Trophoblast cell (in vitro differentiated cells and primary cell): ENCODE measurements at regions not wholly inside any gene's neighbourhood (a gene's known extent, or its start where the extent isn't known, plus 50 kb on each side); places are given as distances from the start of the nearest gene placed in this dataset.
"Not testable (repeated sequence)": the region's sequence is repeated elsewhere in the genome, so short reads cannot be mapped to it uniquely, and the experiment has no call there.

Experiments
- DNase-seq, 2 donors: peaks; one replicate each; pipeline ENCODE4 v3.0.0-alpha.2; 2016
- H2AFZ ChIP-seq: 2 replicates; pipeline ENCODE4 v1.6.1; 2013; ENCODE audit warnings: low read length, moderate library complexity, mild to moderate bottlenecking; ENCODE audit not compliant: insufficient read depth, poor library complexity
- H2AK5ac ChIP-seq: 2 replicates; pipeline ENCODE4 v1.6.1; 2013; ENCODE audit warnings: mild to moderate bottlenecking, low read length
- H2BK120ac ChIP-seq: 2 replicates; pipeline ENCODE4 v1.6.1; 2013; ENCODE audit warnings: low read length, mild to moderate bottlenecking, moderate library complexity; ENCODE audit not compliant: insufficient read depth, poor library complexity
- H2BK12ac ChIP-seq: 2 replicates; pipeline ENCODE4 v1.6.1; 2013; ENCODE audit warnings: mild to moderate bottlenecking, low read length, moderate library complexity
- H2BK5ac ChIP-seq: 2 replicates; pipeline ENCODE4 v1.6.1; 2013; ENCODE audit warnings: low read length, low read depth, moderate library complexity, mild to moderate bottlenecking; ENCODE audit not compliant: poor library complexity
- H3K14ac ChIP-seq: 2 replicates; pipeline ENCODE4 v1.6.1; 2013; ENCODE audit warnings: mild to moderate bottlenecking, low read length
- H3K18ac ChIP-seq: 2 replicates; pipeline ENCODE4 v1.6.1; 2013; ENCODE audit warnings: mild to moderate bottlenecking, low read length
- H3K23ac ChIP-seq: 2 replicates; pipeline ENCODE4 v1.6.1; 2013; ENCODE audit warnings: low read length
- H3K27ac ChIP-seq: 2 replicates; pipeline ENCODE4 v1.5.1; 2013; ENCODE audit warnings: low read depth, mild to moderate bottlenecking, inconsistent platforms, low read length, moderate library complexity
- H3K27me3 ChIP-seq: 2 replicates; pipeline ENCODE4 v1.6.1; 2013; ENCODE audit warnings: inconsistent platforms, mild to moderate bottlenecking, low read length, moderate library complexity; ENCODE audit not compliant: insufficient read depth
- H3K36me3 ChIP-seq, 2 experiments: 1 replicate in 1 of 2; 2 replicates in 1 of 2; pipeline ENCODE4 v1.6.1; 2013; ENCODE audit warnings: low read length in 2 of 2, mild to moderate bottlenecking in 2 of 2, moderate library complexity in 1 of 2; ENCODE audit not compliant: insufficient read depth in 2 of 2, control insufficient read depth in 1 of 2
- H3K4ac ChIP-seq: 2 replicates; pipeline ENCODE4 v1.6.1; 2013; ENCODE audit warnings: low read depth, mild to moderate bottlenecking, low read length, moderate library complexity
- H3K4me1 ChIP-seq, 2 experiments: 1 replicate in 1 of 2; 2 replicates in 1 of 2; pipeline ENCODE4 v1.6.1; 2013; ENCODE audit warnings: low read length in 2 of 2, mild to moderate bottlenecking in 2 of 2, moderate library complexity in 1 of 2; ENCODE audit not compliant: insufficient read depth in 2 of 2, control insufficient read depth in 1 of 2
- H3K4me2 ChIP-seq: 2 replicates; pipeline ENCODE4 v1.6.1; 2013; ENCODE audit warnings: inconsistent platforms, mild to moderate bottlenecking, low read length, moderate library complexity
- H3K4me3 ChIP-seq: 2 replicates; pipeline ENCODE4 v1.5.1; 2013; ENCODE audit warnings: mild to moderate bottlenecking, low read depth, low read length, inconsistent platforms
- H3K79me1 ChIP-seq: one replicate; pipeline ENCODE4 v1.6.1; 2013; ENCODE audit warnings: low read length
- H3K79me2 ChIP-seq: 2 replicates; pipeline ENCODE4 v1.6.1; 2013; ENCODE audit warnings: low read length, mild to moderate bottlenecking; ENCODE audit not compliant: control insufficient read depth, insufficient read depth, poor library complexity
- H3K9ac ChIP-seq: 2 replicates; pipeline ENCODE4 v1.6.1; 2013; ENCODE audit warnings: mild to moderate bottlenecking, low read length
- H3K9me3 ChIP-seq: 2 replicates; pipeline ENCODE4 v1.6.1; 2013; ENCODE audit warnings: low read depth, mild to moderate bottlenecking, control low read depth, inconsistent platforms, low read length; ENCODE audit not compliant: insufficient read depth
- H4K12ac ChIP-seq: 2 replicates; pipeline ENCODE4 v1.6.1; 2013; ENCODE audit warnings: low read depth, mild to moderate bottlenecking, low read length, moderate library complexity
- H4K8ac ChIP-seq: 2 replicates; pipeline ENCODE4 v1.6.1; 2013; ENCODE audit warnings: low read depth, mild to moderate bottlenecking, low read length, moderate library complexity
- H4K91ac ChIP-seq: one replicate; pipeline ENCODE4 v1.6.1; 2013; ENCODE audit warnings: low read depth, mild to moderate bottlenecking, low read length, moderate library complexity
- WGBS: extraction: QIAGEN DNeasy Blood & Tissue Kit; methylation state at CpG from one replicate; pipeline ENCODE4 v1.1.7; 2013; ENCODE audit warnings: missing lambda C conversion rate; ENCODE audit not compliant: insufficient read length, insufficient coverage; ENCODE audit errors: extremely low coverage; 5-methylcytosine and 5-hydroxymethylcytosine counted together

GRCh38 chr3:159501029-159501428, 487.6 kb upstream of the IL12A start:
- Histone ChIP-seq H2AFZ (no peak overlapping the region), H2BK5ac (no peak overlapping the region), H3K14ac (no peak overlapping the region), H3K18ac (no peak overlapping the region), H3K9ac (no peak overlapping the region), H3K4ac (no peak overlapping the region), H4K8ac (no peak overlapping the region), H3K9me3 (no peaks in the 10 kb centered on the region), H2BK120ac (no peak overlapping the region), H2AK5ac (no peak overlapping the region), H4K91ac (no peak overlapping the region), H3K27me3 (no peaks in the 10 kb centered on the region), H3K4me1 (no peaks in the 10 kb centered on the region), H3K79me2 (no peaks in the 10 kb centered on the region), H3K79me1 (no peaks in the 10 kb centered on the region), H3K4me2 (no peak overlapping the region), H3K27ac (no peak overlapping the region), H3K23ac (no peak overlapping the region), H3K36me3 (no peaks in the 10 kb centered on the region), H4K12ac (no peak overlapping the region), H3K4me3 (no peak overlapping the region), H2BK12ac (no peak overlapping the region)
- WGBS, result no CpG with 5 or more reads among the region's 1 CpG
- no peak for DNase-seq

- H3K4ac ChIP-seq, result no peak overlapping the region
- H3K36me3 ChIP-seq, result no peaks in the 10 kb centered on the region
- no peak overlapping the region for H3K9ac ChIP-seq
- H2BK5ac ChIP-seq, result no peak overlapping the region
- no peak overlapping the region for H2BK120ac ChIP-seq
- H3K14ac ChIP-seq, result no peak overlapping the region
- no peak overlapping the region for H2AK5ac ChIP-seq
- H3K79me1 ChIP-seq, result no peaks in the 10 kb centered on the region
- no peak overlapping the region for H3K4me2 ChIP-seq
- no peak overlapping the region for H2AFZ ChIP-seq
- no CpG with 5 or more reads among the region's 2 CpGs for whole genome bisulfite sequencing
- no peak overlapping the region for H3K27ac ChIP-seq
- H3K27me3 ChIP-seq, result no peaks in the 10 kb centered on the region
- no peak overlapping the region for H2BK12ac ChIP-seq
- no peak for DNase-seq
- no peak overlapping the region for H3K18ac ChIP-seq
- no peak overlapping the region for H3K23ac ChIP-seq
- H3K4me3 ChIP-seq, result no peak overlapping the region
- no peak overlapping the region for H4K8ac ChIP-seq
- H4K91ac ChIP-seq, result no peak overlapping the region
- no peaks in the 10 kb centered on the region for H3K4me1 ChIP-seq
- H4K12ac ChIP-seq, result no peak overlapping the region
- H3K79me2 ChIP-seq, result no peaks in the 10 kb centered on the region
- no peaks in the 10 kb centered on the region for H3K9me3 ChIP-seq
Observed at GRCh38 chr3:159502986-159503385, 485.6 kb upstream of the IL12A start.

GRCh38 chr3:159510988-159511387, 477.6 kb upstream of the IL12A start:
- not testable (repeated sequence) for H2AK5ac ChIP-seq, H3K36me3 ChIP-seq, H4K12ac ChIP-seq, H2BK120ac ChIP-seq, H3K9ac ChIP-seq, H3K9me3 ChIP-seq, H3K79me2 ChIP-seq, H3K27ac ChIP-seq, H2AFZ ChIP-seq, DNase-seq, H3K18ac ChIP-seq, H2BK12ac ChIP-seq, H3K79me1 ChIP-seq, H3K14ac ChIP-seq, H2BK5ac ChIP-seq, H4K91ac ChIP-seq, H3K4me2 ChIP-seq, H3K23ac ChIP-seq, H3K27me3 ChIP-seq, H3K4me3 ChIP-seq, H3K4me1 ChIP-seq, H3K4ac ChIP-seq, H4K8ac ChIP-seq
- WGBS, result no CpG with 5 or more reads among the region's 7 CpGs

- Histone ChIP-seq H3K36me3 (no peaks in the 10 kb centered on the region), H3K27me3 (no peaks in the 10 kb centered on the region), H3K4ac (no peak overlapping the region), H3K9me3 (peaks cover 2% of the 10 kb centered on the region), H3K79me2 (no peaks in the 10 kb centered on the region), H2BK5ac (no peak overlapping the region), H3K4me2 (no peak overlapping the region), H3K4me3 (no peak overlapping the region), H3K79me1 (no peaks in the 10 kb centered on the region), H2AFZ (no peak overlapping the region), H3K4me1 (no peaks in the 10 kb centered on the region), H2BK12ac (no peak overlapping the region), H4K12ac (no peak overlapping the region), H2AK5ac (no peak overlapping the region), H3K27ac (no peak overlapping the region), H4K91ac (no peak overlapping the region), H2BK120ac (no peak overlapping the region), H3K9ac (no peak overlapping the region), H3K18ac (no peak overlapping the region), H3K23ac (no peak overlapping the region), H3K14ac (no peak overlapping the region), H4K8ac (no peak overlapping the region)
- no CpG with 5 or more reads among the region's 6 CpGs for WGBS
- no peak for DNase-seq
Observed at GRCh38 chr3:159513444-159513843, 475.2 kb upstream of the IL12A start.
